Posterior cingulate gyrus (tissue), 11 donors: ENCODE measurements at regions not wholly inside any gene's neighbourhood (a gene's known extent, or its start where the extent isn't known, plus 50 kb on each side); places are given as distances from the start of the nearest gene placed in this dataset.
"Not testable (repeated sequence)": the region's sequence is repeated elsewhere in the genome, so short reads cannot be mapped to it uniquely, and the experiment has no call there.

Experiments used
- DNase-seq, 10 donors: peaks; one replicate each; pipeline versions ENCODE4 v3.0.0 to v3.0.0-alpha.2; 2020 to 2021; ENCODE audit warnings: mixed read lengths in 3 of 10
- intact Hi-C: fragments of 100-400 bp; cut with DNase I; formaldehyde crosslinking; loops from one replicate; pipeline ENCODE4 v1.15.1; 2023

DNA sequence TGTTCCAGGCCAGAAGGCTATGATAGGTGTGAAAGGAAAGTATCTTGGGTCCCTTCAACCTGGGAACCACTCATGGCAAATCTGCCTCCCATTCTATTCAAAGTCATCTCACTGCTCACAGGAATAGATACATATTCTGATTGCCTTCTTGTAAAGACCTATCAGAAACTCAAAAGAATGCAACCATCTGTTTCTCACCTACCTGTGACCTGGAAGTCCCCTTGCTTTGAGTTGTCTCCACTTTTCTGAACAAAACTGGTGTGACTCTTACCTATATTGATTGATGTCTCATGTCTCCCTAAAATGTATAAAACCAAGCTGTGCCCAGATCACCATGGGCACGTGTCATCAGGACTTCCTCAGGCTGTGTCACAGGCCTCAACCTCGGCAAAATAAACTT is 1149.3 kb downstream of the NSUN3 start:
- intact Hi-C loops, result no loop called here
- no peak for DNase-seq

DNA sequence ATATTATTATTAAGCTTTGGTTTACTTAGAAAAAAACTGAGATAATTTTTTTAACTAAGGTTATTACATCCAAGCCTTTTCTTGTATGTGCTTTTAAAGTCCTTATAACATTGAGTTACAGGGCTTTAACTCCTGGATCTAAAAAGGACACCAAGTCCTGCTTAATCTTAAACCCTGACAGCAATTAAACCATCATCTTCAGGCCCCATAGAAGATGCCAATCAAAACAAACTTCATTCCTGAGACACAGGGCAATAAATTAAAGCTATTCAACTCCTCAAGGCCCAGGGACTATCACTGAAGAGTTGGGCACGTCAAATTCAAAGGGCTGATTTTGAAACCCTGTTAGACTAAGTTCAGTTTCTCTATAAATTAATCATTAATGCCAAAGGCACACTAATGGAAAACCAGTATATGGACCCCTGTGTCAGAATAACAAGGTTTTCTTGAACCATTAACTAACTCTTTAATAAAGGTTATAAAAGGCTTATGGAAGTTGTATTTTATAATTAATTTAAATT is 1152.6 kb downstream of the NSUN3 start:
- no peak for DNase-seq
- intact Hi-C loops, result no loop called here

DNA sequence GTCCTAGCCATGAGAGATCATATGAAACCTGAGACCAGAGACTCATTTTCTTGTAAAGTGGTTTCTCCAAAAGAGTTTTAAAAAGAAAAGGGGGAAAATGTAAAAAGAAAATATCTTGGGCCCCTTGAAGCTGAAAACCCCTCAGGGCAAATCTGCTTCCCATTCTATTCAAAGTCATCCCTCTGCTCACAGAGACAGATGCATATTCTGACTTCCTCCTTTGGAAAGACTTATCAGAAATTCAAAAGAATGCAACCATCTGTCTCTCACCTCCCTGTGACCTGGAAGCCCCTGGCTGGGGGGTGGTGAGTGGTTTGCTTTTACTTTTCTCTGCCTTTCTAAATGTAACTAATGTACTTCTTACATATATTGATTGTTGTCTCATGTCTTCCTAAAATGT is 1154.8 kb downstream of the NSUN3 start:
- no peak for DNase-seq
- intact Hi-C loops, result no loop called here

DNA sequence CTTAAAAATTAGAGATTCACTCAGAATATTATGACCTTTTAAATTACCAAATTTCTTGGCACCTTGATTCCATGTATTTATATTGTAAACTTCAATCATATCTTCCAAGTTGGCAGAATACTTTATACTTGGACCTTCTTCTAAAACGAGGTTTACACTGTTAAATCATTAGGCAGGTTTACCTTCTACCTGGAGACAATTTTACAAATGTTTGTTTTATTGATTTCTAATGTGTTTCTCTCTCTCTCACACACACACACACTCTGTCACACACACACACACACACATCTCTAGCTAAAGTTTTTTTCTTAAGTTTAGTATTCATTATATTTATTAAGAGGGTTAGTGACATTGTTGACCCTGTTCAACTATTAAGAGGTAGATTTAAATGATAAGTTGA is 1155.6 kb downstream of the NSUN3 start:
- no peak for DNase-seq

DNA sequence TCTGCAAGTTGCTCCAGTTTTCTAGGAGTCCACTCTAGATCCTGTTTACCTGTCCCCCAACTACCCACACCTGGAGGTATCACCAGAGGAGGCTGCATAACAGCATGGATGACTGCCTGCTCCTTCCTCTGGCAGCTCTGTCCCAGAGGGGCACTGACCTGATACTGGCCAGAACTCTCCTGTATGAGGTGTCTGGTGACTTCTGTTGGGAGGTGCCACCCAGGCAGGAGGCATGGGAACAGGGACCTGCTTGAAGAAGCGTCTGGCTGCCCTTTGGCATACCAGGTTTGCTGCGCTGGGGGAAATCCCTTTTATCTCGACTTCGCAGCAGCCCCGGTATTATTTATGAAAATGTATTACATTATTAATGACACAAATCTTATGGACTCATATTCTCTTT is 1163.6 kb downstream of the NSUN3 start:
- intact Hi-C loops, result no loop called here
- DNase-seq, result peak in 2 of 10 donors; percentile 67 to 77

More for the DNA sequence above, 1155.6 kb downstream of the NSUN3 start:
- intact Hi-C loops, result no loop called here

DNA sequence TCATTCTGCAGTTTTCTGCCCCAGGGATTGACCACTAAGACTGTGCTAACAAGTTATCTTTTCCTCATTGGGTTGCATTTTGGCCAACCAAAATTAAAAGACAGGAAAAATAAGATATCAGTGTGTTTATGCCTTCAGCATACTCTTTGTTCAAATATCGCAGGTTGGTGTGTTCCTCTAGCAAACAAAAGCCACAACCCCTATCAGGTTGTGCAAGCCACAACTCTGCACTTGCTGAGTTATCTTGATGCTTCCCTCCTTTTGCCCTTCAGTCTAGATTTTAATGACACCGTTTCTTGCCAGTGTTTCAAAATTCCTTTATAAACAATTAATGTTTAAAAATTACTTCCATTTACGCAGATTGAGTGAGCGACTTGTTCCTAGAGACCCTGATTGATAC is 1164.2 kb downstream of the NSUN3 start:
- intact Hi-C loops, result no loop called here
- no peak for DNase-seq

DNA sequence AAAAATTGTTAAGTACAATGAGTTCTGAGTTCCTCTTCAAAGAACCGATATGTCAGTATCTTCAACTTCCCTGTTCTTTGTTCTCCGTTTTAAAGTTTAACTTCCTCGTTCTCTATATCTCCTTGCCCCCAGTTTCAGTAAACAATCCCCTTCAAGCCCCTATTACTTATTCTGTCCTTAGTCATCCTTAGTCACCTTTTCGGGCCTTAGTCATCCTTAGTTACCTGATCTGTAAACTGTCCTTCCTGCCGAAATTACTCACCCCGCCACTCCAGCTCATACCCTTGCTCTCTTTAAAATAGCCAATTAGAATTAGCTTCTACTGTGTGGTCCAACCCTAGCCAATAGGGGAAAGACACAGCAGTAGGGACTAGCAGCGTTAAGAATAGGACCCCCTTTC is 1165.6 kb downstream of the NSUN3 start:
- intact Hi-C loops, result no loop called here
- DNase-seq, result no peak

DNA sequence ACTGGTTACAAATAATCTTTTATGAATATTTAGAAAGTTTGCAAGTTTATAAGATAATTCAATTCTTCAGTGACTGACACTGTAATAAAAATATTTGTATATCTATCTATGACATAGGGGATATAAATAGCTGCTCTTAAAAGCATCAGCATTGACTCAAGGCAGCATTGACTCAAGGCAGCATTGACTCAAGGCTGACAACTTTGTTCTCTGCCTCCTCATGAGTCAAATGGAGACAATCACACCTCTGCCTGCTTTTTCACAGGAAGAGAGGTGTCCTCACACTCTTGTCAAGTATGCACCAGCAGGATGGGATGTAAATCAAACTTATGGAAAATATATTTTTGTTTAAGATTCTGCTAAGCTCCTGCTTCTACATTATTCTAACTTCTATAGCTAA is 1173.1 kb downstream of the NSUN3 start:
- intact Hi-C loops, result no loop called here
- peak in 2 of 10 donors; percentile 8 to 13 for DNase-seq

DNA sequence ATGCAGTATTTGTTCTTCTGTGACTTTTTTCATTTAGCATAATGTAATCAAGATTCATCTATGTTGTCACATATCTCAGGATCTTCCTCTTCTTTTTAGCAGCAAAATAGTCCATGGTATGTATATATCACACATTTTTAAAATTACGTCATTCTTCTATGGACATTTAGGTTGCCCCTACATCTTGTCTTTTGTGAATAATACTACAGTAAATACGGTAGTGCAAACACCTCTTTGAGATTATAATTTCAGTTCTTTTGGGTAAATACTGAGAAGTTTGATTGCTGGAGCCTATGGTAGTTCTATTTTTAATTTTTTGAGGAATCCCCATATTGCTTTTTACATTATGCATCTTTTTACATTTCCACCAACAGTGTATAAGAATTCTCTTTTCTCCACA is 1174.9 kb downstream of the NSUN3 start:
- no peak for DNase-seq
- intact Hi-C loops, result no loop called here

DNA sequence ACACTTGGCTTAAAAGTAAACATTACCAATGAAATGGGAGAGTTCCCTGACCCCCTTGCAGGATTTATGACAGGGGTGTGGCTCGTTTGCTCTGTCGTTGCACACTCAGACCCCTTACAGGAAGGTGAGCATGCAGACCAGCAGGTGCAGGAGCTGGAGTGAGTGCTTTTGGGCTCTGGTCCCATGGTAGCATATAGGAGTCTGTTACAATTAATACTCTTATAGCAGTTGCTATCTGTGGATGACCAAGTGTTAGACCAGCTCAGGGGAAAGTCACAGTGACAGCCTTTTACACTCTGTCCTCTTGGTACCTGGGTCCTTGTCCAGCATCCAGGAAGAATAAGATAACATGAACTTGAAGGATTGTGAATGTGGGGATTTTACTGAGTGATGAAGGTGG is 1177.5 kb downstream of the NSUN3 start:
- no peak for DNase-seq
- intact Hi-C loops, result no loop called here

DNA sequence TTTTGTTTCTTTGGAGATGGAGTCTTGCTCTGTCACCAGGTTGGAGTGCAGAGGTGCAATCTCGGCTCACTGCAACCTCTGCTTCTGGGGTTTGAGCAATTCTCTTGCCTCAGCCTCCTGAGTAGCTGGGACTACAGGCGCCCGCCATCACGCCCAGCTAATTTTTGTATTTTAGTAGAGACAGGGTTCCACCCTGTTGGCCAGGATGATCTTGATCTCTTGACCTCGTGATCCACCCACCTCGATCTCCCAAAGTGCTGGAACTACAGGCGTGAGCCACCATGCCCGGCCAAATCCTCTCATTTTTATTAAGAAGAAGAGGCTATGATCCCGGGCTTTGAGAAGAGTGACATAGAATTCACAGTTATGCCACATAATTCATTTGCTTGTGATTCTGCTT is 1178.4 kb downstream of the NSUN3 start:
- peak in 2 of 10 donors; percentile 23 to 66 for DNase-seq
- intact Hi-C loops, result not testable (repeated sequence)

DNA sequence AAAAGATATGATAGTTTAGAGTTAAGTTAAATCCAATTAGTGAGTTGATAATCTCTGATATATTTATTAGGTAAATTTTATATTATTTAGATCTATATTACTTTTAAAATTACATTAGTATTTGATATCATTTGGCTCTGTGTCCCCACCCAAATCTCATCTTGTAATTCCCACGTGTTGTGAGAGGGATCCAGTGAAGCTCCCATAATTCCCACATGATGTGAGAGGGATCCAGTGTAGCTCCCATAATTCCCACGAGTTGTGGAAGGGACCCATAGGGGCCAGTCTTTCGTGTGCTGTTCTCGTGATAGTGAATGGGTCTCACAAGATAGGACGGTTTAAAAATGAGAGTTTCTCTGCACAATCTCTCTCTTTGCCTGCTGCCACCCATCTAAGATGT is 1183.6 kb downstream of the NSUN3 start:
- intact Hi-C loops, result no loop called here

DNA sequence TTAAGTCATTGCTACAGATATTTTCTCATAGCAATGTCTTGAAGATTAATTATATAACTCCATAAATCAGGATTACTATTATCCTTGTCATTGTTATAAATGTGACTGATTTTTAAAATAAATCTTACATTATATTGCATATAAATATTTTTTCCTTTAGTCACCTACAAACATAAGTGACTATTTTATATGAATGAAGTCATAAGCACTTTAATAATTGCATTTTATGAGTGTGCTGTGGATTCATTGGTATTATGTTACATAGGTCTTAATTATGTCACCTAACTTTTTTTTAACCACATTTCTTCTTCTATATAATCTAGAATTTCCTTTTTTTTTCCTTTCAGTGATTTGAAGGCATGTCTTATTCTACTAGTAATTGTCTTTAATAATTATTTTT is 1191.2 kb downstream of the NSUN3 start:
- DNase-seq, result no peak
- intact Hi-C loops, result no loop called here

More for the DNA sequence above, 1183.6 kb downstream of the NSUN3 start:
- no peak for DNase-seq

DNA sequence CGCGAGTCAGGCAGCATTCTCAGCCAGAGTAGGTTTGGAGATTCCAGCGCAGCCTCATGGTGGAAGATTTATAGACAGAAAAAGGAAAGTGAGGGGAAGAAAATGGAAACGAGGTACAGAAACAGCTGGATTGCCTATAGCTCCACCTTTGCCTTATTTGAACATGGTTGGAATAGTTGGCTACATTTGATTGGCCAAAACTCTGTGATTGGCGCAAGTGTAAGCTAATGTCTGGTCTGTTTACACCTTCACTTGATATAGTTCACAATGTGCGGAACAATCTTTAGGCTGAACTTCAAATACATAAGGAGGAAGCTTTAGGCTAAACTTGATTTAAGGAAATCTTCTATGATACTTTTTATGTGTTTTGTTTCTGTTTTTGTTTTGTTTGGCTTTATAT is 1191.9 kb downstream of the NSUN3 start:
- intact Hi-C loops, result no loop called here
- DNase-seq, result no peak

DNA sequence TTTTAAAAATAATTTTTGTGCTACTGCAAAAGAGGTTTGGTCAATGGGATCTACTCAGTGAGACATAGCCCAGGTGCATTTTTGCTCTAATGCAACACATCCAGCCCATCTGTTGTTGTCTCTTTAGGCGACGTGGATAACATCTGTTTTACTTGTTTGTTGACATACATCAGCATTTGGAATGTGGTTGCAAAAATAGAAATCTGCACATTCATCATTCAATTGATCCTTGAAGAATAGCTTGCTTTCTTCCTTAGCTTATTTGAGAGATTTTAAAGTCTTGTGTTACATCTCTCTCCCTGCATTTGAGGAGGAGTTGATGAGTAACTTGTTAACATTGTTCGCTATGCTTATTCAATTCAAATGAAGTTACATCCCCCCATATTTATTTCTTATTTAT is 1202.3 kb downstream of the NSUN3 start:
- intact Hi-C loops, result no loop called here
- DNase-seq, result no peak

DNA sequence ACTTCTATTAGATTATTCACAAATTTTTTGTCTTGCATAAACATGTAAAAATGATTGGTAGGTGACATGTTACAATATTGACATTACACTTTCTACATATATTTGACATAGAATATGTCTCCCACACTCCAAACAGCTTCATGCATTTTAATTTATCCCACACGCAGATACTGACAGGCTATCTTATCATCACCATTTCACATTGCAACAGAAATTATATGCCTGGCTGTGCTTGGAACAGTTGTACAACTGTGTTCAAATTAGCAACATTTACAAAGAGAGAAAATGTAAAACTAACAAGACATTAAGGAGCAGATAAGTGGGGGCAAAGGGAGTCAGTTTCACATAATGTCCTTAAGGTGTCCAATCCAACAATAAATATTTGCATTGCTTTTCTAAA is 1208.5 kb downstream of the NSUN3 start:
- no peak for DNase-seq
- intact Hi-C loops, result no loop called here

DNA sequence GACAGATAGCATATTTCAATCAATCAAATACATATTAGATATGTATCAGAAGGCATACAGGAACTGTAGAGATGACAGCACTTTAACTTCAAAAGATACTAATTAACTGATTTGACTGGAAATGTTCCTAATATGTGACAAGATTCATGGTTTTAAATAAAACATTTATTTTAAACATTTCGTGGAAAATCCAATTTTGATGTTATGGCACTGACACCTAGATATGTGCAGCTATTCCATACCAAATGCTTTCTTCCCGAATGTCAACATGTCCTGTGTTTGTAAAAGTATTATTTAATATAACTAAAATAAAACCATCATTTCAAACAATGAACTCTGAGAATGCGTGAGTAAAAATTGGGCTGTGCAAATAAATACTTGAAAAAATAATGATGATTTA is 1209.3 kb downstream of the NSUN3 start:
- DNase-seq, result no peak
- intact Hi-C loops, result no loop called here

DNA sequence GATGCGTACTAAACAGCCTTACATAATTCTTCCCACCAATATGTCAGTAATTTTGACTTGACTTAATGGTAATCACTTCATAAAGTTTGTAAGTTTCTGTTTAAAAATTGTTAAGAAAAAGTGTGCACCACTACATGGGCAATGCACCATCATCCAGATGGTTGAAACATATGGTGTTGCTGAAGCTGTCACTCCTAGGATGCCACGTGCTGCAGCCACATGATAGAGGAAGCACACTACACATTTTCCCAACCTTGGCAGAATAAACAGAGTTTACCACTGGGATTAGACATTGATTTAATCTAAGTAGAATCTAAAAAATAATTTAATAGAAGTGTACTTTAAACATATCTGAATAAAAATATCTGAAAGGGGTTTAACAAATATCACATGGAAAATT is 1209.9 kb downstream of the NSUN3 start:
- intact Hi-C loops, result no loop called here
- peak in 2 of 10 donors; percentile 29 to 39 for DNase-seq

DNA sequence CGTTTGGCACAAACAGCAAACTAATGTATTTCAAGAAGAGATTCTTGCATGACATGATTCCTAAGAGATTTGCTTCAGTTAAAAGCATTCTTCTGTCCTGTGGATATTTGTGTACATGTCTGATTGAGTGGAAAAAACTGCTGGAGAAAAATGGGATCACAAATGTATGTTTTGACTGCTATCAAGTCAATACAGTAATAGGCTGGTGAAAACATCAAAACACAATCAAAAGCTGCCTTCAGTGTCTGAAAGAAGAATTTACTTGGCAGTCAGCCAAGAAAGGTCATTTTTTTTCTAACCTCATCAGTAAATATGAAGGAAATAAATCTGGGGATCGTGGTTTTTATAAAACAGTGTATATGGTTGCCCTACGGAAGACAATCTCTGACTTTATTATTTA is 1214.8 kb downstream of the NSUN3 start:
- DNase-seq, result no peak
- intact Hi-C loops, result no loop called here

DNA sequence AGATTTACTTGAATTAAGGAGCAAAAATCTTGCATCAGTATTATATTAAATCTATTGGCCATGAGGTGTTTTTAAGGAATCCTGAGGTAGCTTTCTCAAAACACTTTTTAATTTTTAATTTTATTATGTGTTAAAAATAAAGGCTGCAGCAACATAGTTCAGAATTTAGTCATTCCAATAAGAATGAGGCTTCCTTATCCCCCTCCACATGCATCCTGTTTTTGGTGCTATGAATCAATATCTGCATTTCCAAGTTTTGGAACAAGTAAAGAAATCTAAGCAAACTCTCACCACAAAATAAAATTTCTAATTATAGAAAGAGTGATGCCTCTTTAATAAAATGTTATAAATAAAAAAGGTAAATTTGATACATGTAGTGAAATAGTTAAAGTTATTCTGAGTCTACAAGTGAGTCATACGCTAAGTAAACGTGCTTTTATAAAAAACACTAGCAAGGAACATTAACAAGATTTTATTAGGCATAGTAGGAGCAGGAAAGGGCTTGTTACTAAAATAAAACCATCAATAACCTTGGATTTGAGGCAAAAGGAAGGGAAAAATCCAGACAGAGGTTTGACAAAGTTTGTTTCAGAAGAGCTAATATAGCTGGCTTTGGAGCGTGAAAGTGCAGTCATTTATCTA is 1218.0 kb downstream of the NSUN3 start:
- intact Hi-C loops, result no loop called here
- DNase-seq, result no peak

DNA sequence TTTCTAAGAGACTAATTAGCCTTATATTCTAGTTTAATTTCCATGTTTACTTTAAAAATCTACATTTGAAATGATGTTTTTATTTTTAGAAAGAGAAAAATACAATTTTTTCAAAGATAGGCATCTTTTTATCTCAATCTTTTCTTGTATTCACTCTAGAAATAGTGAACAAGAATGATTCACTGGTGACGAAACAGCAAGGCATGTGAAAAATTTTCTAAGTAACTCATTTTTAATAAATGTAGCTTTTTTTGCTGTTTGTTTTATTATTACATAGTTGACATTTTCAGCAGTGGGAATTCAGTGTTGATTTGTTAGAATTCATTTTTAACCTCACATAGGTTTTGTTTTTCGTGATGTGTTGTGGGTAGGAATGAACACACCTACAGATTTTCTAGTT is 1226.4 kb downstream of the NSUN3 start:
- intact Hi-C loops, result no loop called here
- no peak for DNase-seq

DNA sequence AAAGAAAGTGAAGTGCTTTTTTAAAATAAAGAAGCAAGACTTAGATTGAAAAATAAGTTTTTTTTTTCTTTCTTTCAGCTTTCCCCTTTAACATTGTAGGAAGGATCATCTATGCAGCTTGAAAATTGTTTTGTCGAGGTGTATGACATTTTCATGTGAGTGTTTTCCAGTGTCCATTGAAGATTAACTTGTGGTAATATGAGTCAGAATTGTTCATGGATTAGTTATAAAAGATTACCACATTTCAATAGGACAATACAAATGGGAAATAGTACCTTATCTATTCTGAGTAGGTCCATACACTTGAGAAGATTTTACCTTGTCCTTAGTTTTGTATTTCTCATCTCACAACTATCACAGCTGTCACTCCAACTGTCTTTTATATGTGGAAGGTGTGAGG is 1234.7 kb downstream of the NSUN3 start:
- DNase-seq, result no peak
- intact Hi-C loops, result no loop called here

DNA sequence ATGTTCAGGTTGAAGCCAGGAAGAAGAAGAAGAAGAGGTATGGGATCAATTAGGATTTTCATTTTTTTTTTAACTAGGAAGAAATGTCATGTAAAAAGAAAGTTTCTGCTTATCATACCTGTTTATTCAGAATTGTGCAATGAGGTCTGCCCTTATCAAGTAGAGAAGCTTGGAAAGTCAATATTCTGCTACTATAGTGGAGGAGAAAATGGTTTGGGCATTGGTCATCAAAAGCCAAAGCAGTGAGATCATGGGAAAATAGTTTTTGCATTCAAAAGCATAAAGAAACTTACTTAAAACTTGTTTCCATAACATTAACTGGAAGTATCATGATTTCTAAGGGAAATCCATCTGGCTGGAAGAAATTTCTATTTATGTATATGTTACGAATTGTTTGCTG is 1239.2 kb downstream of the NSUN3 start:
- intact Hi-C loops, result no loop called here
- DNase-seq, result no peak
